Activated naive CD4-positive, alpha-beta T cell treated with anti-CD3 and anti-CD28 coated beads for 36 hours (primary cell): ENCODE measurements at regions not wholly inside any gene's neighbourhood (a gene's known extent, or its start where the extent isn't known, plus 50 kb on each side); places are given as distances from the start of the nearest gene placed in this dataset.

Source experiments
- CTCF ChIA-PET: fragments of 350-600 bp; sonication (Branson Sonifier 250); formaldehyde crosslinking; loops from one replicate; lab custom pipeline; 2021; ENCODE audit warnings: antibody characterized with exemption; lab: Charles Lee
- DNase-seq: peaks from one replicate; pipeline ENCODE4 v3.0.0-alpha.2; 2020
- H3K27ac Mint-ChIP-seq: one replicate; pipeline ENCODE4 v1.8.0; 2021; ENCODE audit warnings: mild to moderate bottlenecking, mixed read lengths
- H3K27me3 Mint-ChIP-seq: one replicate; pipeline ENCODE4 v1.8.0; 2021; ENCODE audit warnings: low read depth, mixed read lengths
- H3K36me3 Mint-ChIP-seq: one replicate; pipeline ENCODE4 v1.8.0; 2021; ENCODE audit warnings: low read depth, mixed read lengths
- H3K4me1 Mint-ChIP-seq: one replicate; pipeline ENCODE4 v1.8.0; 2021; ENCODE audit warnings: low read depth, mixed read lengths
- H3K4me3 Mint-ChIP-seq: one replicate; pipeline ENCODE4 v1.8.0; 2021; ENCODE audit warnings: mild to moderate bottlenecking, moderate library complexity, mixed read lengths
- H3K9me3 Mint-ChIP-seq: one replicate; pipeline ENCODE4 v1.8.0; 2021; ENCODE audit warnings: mixed read lengths
- intact Hi-C: fragments of 100-400 bp; cut with micrococcal nuclease; formaldehyde crosslinking; loops from one replicate; pipeline ENCODE4 v1.15.1; 2023

- H3K4me1 Mint-ChIP-seq = no peaks in the 10 kb centered on the region
- peaks cover 10% of the 10 kb centered on the region for H3K27me3 Mint-ChIP-seq
- no peak overlapping the region for H3K4me3 Mint-ChIP-seq
- no peaks in the 10 kb centered on the region for H3K36me3 Mint-ChIP-seq
- H3K9me3 Mint-ChIP-seq = no peaks in the 10 kb centered on the region
- CTCF ChIA-PET = no interaction called here
- intact Hi-C loops = no loop called here
- no peak overlapping the region for H3K27ac Mint-ChIP-seq
- DNase-seq = no peak
Observed at GRCh38 chr16:5378531-5378930, 280.9 kb upstream of the EEF2KMT start.

DNA sequence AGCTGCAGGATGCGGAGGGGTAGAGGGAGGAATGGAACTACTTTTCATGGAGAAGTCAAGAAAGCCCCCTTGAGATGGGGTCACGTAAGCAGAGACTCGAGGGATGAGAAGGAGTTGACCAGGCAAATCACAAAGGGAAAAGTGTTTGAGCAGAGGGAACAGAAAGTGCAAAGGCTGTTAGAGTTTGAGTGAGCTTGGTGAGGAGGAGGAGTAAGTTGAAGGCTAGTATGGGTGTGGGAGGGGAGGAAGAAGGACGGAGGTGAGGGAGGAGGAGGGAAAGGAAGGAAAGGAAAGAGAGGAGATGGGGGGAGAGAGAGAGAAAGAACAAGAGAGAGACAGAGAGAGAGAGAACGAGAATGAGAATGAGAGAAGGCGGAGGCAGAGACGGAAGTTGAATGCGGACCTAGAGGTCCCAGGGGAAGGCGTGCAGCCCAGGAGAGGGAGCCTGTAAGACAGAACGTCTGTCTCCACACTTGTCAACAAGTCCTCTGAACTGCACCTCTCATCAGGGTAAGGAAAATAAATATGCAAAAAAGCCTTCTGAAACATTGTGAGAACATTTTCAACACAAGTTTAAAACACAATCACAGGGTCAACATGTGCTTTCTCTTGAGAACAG is 279.8 kb upstream of the EEF2KMT start:
- no peak for DNase-seq
- peaks cover 10% of the 10 kb centered on the region for H3K27me3 Mint-ChIP-seq
- CTCF ChIA-PET = no interaction called here
- H3K27ac Mint-ChIP-seq = no peak overlapping the region
- no peak overlapping the region for H3K4me3 Mint-ChIP-seq
- no peaks in the 10 kb centered on the region for H3K4me1 Mint-ChIP-seq
- intact Hi-C loops = no loop called here
- no peaks in the 10 kb centered on the region for H3K9me3 Mint-ChIP-seq
- no peaks in the 10 kb centered on the region for H3K36me3 Mint-ChIP-seq

DNA sequence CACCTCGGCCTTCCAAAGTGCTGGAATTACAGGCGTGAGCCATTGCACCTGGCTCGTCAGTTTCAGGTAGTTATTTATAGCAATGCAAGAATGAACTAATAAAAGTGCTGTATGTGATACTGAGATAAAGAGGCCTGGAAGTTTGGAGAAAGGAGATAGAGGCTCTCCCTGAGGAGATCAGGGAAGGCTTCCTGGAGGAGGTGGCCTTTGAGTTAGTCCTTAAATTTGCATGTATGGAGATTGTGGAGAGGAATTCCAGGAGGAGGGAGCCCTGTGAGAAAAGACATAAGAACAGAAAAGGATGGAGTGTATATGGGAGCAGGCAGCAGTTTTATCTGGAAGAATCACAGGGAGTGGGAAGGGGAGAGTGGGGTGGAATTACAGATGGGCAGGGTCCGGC is 276.6 kb upstream of the EEF2KMT start:
- H3K4me1 Mint-ChIP-seq = no peaks in the 10 kb centered on the region
- H3K27ac Mint-ChIP-seq = no peak overlapping the region
- CTCF ChIA-PET = no interaction called here
- no peaks in the 10 kb centered on the region for H3K36me3 Mint-ChIP-seq
- no peak overlapping the region for H3K4me3 Mint-ChIP-seq
- no peaks in the 10 kb centered on the region for H3K9me3 Mint-ChIP-seq
- intact Hi-C loops = no loop called here
- no peak for DNase-seq
- H3K27me3 Mint-ChIP-seq = peaks cover 10% of the 10 kb centered on the region

GRCh38 chr16:5367951-5368350 is 270.4 kb upstream of the EEF2KMT start:
- DNase-seq = no peak
- intact Hi-C loops = no loop called here
- Mint-ChIP-seq H3K27ac (no peak overlapping the region), H3K4me1 (no peaks in the 10 kb centered on the region), H3K4me3 (no peak overlapping the region), H3K36me3 (no peaks in the 10 kb centered on the region), H3K9me3 (no peaks in the 10 kb centered on the region), H3K27me3 (no peaks in the 10 kb centered on the region)
- CTCF ChIA-PET = no interaction called here

- Mint-ChIP-seq H3K9me3 (no peaks in the 10 kb centered on the region), H3K27ac (no peak overlapping the region), H3K27me3 (no peaks in the 10 kb centered on the region), H3K4me3 (no peak overlapping the region), H3K4me1 (no peaks in the 10 kb centered on the region), H3K36me3 (no peaks in the 10 kb centered on the region)
- DNase-seq = no peak
- CTCF ChIA-PET = no interaction called here
- intact Hi-C loops = no loop called here
Observed at GRCh38 chr16:5366126-5366525, 268.5 kb upstream of the EEF2KMT start.

DNA sequence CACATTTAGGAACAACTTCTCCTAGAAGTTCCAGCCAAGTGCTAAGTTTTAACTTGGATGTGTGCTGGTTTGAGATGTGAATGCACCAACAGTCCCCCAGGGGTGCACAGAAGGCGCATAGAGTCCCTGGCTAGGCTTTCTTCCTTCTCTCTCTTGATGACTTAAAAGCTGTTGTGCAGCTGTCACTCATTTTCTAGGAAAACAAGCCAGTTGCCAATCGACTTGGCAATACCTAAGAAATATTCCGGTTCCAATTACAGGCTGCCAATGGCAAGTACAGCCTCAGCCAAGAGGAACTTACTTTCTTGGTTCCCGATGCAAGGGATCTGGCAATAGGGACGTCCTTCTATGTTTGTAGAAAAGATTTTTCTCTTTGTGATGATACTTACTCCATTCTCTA is 266.6 kb upstream of the EEF2KMT start:
- no peaks in the 10 kb centered on the region for H3K27me3 Mint-ChIP-seq
- DNase-seq = no peak
- H3K9me3 Mint-ChIP-seq = no peaks in the 10 kb centered on the region
- H3K27ac Mint-ChIP-seq = no peak overlapping the region
- intact Hi-C loops = no loop called here
- H3K4me3 Mint-ChIP-seq = no peak overlapping the region
- no peaks in the 10 kb centered on the region for H3K4me1 Mint-ChIP-seq
- CTCF ChIA-PET = no interaction called here
- no peaks in the 10 kb centered on the region for H3K36me3 Mint-ChIP-seq

GRCh38 chr16:5361322-5361721 is 263.7 kb upstream of the EEF2KMT start:
- no peaks in the 10 kb centered on the region for H3K27me3 Mint-ChIP-seq
- H3K27ac Mint-ChIP-seq = no peak overlapping the region
- no peaks in the 10 kb centered on the region for H3K36me3 Mint-ChIP-seq
- no peak overlapping the region for H3K4me3 Mint-ChIP-seq
- no peaks in the 10 kb centered on the region for H3K4me1 Mint-ChIP-seq
- intact Hi-C loops = no loop called here
- no peak for DNase-seq
- CTCF ChIA-PET = no interaction called here
- H3K9me3 Mint-ChIP-seq = no peaks in the 10 kb centered on the region

GRCh38 chr16:5354645-5355044 is 257.1 kb upstream of the EEF2KMT start:
- H3K9me3 Mint-ChIP-seq = no peaks in the 10 kb centered on the region
- H3K4me1 Mint-ChIP-seq = no peaks in the 10 kb centered on the region
- intact Hi-C loops = no loop called here
- no peaks in the 10 kb centered on the region for H3K36me3 Mint-ChIP-seq
- H3K4me3 Mint-ChIP-seq = no peak overlapping the region
- H3K27ac Mint-ChIP-seq = no peak overlapping the region
- H3K27me3 Mint-ChIP-seq = peaks cover 2% of the 10 kb centered on the region
- DNase-seq = no peak
- CTCF ChIA-PET = no interaction called here

GRCh38 chr16:5349670-5350517 is 252.3 kb upstream of the EEF2KMT start:
- Mint-ChIP-seq H3K4me3 (no peak overlapping the region), H3K9me3 (no peaks in the 10 kb centered on the region), H3K36me3 (no peaks in the 10 kb centered on the region), H3K27me3 (peaks cover 2% of the 10 kb centered on the region), H3K4me1 (no peaks in the 10 kb centered on the region), H3K27ac (no peak overlapping the region)
- CTCF ChIA-PET = no interaction called here
- intact Hi-C loops = no loop called here
- no peak for DNase-seq

- Mint-ChIP-seq H3K36me3 (no peaks in the 10 kb centered on the region), H3K27me3 (peaks cover 5% of the 10 kb centered on the region)
Observed at GRCh38 chr16:5349101-5349500, 251.5 kb upstream of the EEF2KMT start.

GRCh38 chr16:5347561-5347960 is 250.0 kb upstream of the EEF2KMT start:
- intact Hi-C loops = no loop called here
- no peak overlapping the region for H3K27ac Mint-ChIP-seq
- H3K4me3 Mint-ChIP-seq = no peak overlapping the region
- H3K36me3 Mint-ChIP-seq = no peaks in the 10 kb centered on the region
- CTCF ChIA-PET = no interaction called here
- DNase-seq = no peak
- H3K9me3 Mint-ChIP-seq = no peaks in the 10 kb centered on the region
- peaks cover 6% of the 10 kb centered on the region for H3K27me3 Mint-ChIP-seq
- H3K4me1 Mint-ChIP-seq = no peaks in the 10 kb centered on the region

More at GRCh38 chr16:5349101-5349500, 251.5 kb upstream of the EEF2KMT start:
- Mint-ChIP-seq H3K9me3 (no peaks in the 10 kb centered on the region), H3K4me3 (no peak overlapping the region), H3K4me1 (no peaks in the 10 kb centered on the region), H3K27ac (no peak overlapping the region)
- CTCF ChIA-PET = no interaction called here
- intact Hi-C loops = no loop called here
- no peak for DNase-seq

GRCh38 chr16:5336941-5337340 is 239.3 kb upstream of the EEF2KMT start:
- no peaks in the 10 kb centered on the region for H3K4me1 Mint-ChIP-seq
- CTCF ChIA-PET = no interaction called here
- DNase-seq = no peak
- H3K27ac Mint-ChIP-seq = no peak overlapping the region
- no peak overlapping the region for H3K4me3 Mint-ChIP-seq
- H3K36me3 Mint-ChIP-seq = no peaks in the 10 kb centered on the region
- intact Hi-C loops = no loop called here
- peaks cover 2% of the 10 kb centered on the region for H3K27me3 Mint-ChIP-seq
- no peaks in the 10 kb centered on the region for H3K9me3 Mint-ChIP-seq

DNA sequence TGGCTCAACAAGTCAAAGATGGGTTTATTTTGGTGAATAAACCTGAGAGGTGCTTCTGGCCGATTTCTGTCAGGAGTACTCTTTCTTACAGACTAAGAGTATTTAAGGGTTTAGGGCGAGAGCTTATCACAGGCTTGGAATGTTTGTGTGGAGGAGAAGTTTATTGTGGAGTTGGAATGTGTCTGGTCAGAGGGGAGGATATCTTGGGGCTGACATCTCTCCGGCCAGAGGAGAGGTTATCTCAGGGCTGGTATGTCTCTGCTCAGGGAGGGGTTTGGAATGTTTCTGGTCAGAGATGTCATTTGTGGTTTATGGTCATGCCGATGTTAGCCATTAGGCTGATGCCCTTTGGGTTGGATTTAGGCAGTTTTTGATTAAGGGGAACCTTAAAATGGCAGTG is 236.4 kb upstream of the EEF2KMT start:
- H3K27me3 Mint-ChIP-seq = no peaks in the 10 kb centered on the region
- peaks cover 9% of the 10 kb centered on the region for H3K9me3 Mint-ChIP-seq
- H3K36me3 Mint-ChIP-seq = no peaks in the 10 kb centered on the region
- intact Hi-C loops = no loop called here
- H3K27ac Mint-ChIP-seq = no peak overlapping the region
- H3K4me3 Mint-ChIP-seq = no peak overlapping the region
- CTCF ChIA-PET = no interaction called here
- H3K4me1 Mint-ChIP-seq = no peaks in the 10 kb centered on the region
- DNase-seq = no peak
